ENCODE measurements at regions not wholly inside any gene's neighbourhood (a gene's known extent, or its start where the extent isn't known, plus 50 kb on each side); places are given as distances from the start of the nearest gene placed in this dataset.

DNA sequence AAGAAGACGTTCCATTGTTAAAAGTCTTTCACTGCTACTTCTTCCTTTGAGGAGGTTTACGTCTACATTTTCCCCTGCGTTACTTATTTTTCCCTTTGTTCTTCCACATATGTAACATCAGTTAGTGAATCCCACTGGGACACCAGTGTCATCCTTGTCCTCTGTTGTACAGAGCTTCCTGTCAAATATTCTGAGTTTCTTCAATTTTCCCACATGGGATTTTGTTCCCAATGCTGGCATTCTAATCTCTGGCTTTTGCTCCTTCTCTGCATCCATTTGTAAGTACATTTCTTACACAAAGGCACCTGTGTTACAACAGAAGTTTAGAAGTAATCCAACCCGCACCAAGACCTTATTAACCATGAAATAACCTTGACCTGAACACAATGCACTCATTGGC, 627.4 kb upstream of the PFKP start:
- TF ChIP-seq POLR2A (IDR thresholded peaks at IDR 0.05) = no peak
- TF ChIP-seq, protein P1, sequence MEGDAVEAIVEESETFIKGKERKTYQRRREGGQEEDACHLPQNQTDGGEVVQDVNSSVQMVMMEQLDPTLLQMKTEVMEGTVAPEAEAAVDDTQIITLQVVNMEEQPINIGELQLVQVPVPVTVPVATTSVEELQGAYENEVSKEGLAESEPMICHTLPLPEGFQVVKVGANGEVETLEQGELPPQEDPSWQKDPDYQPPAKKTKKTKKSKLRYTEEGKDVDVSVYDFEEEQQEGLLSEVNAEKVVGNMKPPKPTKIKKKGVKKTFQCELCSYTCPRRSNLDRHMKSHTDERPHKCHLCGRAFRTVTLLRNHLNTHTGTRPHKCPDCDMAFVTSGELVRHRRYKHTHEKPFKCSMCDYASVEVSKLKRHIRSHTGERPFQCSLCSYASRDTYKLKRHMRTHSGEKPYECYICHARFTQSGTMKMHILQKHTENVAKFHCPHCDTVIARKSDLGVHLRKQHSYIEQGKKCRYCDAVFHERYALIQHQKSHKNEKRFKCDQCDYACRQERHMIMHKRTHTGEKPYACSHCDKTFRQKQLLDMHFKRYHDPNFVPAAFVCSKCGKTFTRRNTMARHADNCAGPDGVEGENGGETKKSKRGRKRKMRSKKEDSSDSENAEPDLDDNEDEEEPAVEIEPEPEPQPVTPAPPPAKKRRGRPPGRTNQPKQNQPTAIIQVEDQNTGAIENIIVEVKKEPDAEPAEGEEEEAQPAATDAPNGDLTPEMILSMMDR (IDR thresholded peaks at IDR 0.05) = no peak
- DNase-seq = no peak
- H3K27me3 ChIP-seq = no peaks in the 10 kb centered on the region
- intact Hi-C loops (cut with DNase I) = no loop called here
- H3K9me3 ChIP-seq = peaks cover 0 to 6% (median 0%) of the 10 kb centered on the region in 12 donors
- H3K36me3 ChIP-seq = no peaks in the 10 kb centered on the region
- 47 to 73% (median 57%) methylated on average over 4 of the region's 4 CpGs for WGBS, 4 donors
- ATAC-seq = no peak
- no peak overlapping the region for H3K4me3 ChIP-seq
- no peak overlapping the region for H3K27ac ChIP-seq
- H3K4me1 ChIP-seq = no peaks in the 10 kb centered on the region

DNA sequence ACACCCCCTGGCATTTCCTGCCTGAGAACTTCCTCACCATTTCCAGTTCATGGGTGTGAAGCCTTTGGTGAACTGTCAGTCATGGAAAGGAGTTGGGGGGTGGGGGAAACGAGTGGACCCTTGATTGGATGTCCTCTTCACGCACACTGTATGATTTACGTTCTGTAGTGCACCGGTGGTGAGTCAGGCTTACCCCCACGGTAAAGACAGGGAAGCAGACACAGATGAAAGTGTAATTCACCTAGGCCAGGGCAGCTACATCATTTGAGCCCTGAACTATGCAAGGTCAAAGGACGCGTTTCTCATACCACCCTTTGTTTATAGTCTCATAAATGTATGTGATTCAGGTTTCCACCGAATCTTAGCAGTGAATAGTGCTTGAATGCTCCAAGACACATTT, 628.3 kb upstream of the PFKP start:
- H3K4me3 ChIP-seq = no peak overlapping the region
- no peaks in the 10 kb centered on the region for H3K36me3 ChIP-seq
- TF ChIP-seq POLR2A (IDR thresholded peaks at IDR 0.05) = no peak
- TF ChIP-seq, protein P1 (IDR thresholded peaks at IDR 0.05) = no peak
- no peaks in the 10 kb centered on the region for H3K27me3 ChIP-seq
- no peak for ATAC-seq
- DNase-seq = no peak
- intact Hi-C loops (cut with DNase I) = no loop called here
- no peak overlapping the region for H3K27ac ChIP-seq
- no peaks in the 10 kb centered on the region for H3K4me1 ChIP-seq
- 59 to 71% (median 64%) methylated on average over 7 to 8 of the region's 8 CpGs for WGBS, 4 donors
- peaks cover 0 to 6% (median 0%) of the 10 kb centered on the region in 12 donors for H3K9me3 ChIP-seq

DNA sequence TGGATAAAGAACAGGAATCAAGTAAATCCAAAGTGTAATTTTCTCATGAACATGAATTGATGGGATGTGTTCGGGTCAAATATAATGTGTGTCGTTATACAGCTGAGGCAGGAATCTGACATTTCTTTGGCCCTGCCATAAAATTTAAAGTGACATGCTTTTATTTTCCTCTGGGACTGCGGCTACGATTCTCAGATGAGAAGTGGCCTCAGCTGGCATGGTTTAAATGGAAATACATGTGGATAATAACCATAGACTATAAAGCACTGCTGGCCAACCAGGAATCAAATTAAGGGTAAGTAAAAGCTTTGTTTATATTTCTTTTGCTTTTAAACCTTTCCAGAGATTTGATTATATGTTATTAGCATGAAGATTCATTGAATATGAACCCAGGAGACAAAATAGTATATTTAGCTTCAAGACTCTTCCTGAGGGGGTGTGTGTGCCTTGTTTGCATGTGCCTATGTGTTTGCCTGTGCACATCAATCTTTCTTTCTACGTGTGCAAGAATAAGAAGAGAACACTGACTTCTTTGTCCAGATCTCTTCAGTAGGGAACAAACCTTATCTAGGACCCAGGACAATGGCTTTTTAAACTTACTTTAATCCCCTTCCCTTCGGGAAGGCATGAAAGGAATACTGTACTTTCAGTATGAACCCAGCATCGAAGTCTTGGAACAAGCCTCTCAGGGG, 629.0 kb upstream of the PFKP start:
- WGBS, 4 donors = 69 to 75% (median 70%) methylated on average over 7 of the region's 7 CpGs
- Histone ChIP-seq H3K36me3 (no peaks in the 10 kb centered on the region), H3K9me3 (peaks cover 0 to 6% (median 0%) of the 10 kb centered on the region in 12 donors), H3K4me3 (no peak overlapping the region), H3K27ac (no peak overlapping the region), H3K27me3 (no peaks in the 10 kb centered on the region), H3K4me1 (no peaks in the 10 kb centered on the region)
- DNase-seq (no peak), ATAC-seq (no peak)
- intact Hi-C loops (cut with DNase I) = no loop called here
- TF ChIP-seq, protein P1 (IDR thresholded peaks at IDR 0.05) = no peak
- no peak for TF ChIP-seq POLR2A (IDR thresholded peaks at IDR 0.05)

GRCh38 chr10:2436933-2437332, 630.4 kb upstream of the PFKP start:
- no peaks in the 10 kb centered on the region for H3K36me3 ChIP-seq
- H3K27me3 ChIP-seq = no peaks in the 10 kb centered on the region
- no peak overlapping the region for H3K27ac ChIP-seq
- peaks cover 0 to 6% (median 0%) of the 10 kb centered on the region in 12 donors for H3K9me3 ChIP-seq
- TF ChIP-seq POLR2A (IDR thresholded peaks at IDR 0.05) = no peak
- TF ChIP-seq, protein P1 (IDR thresholded peaks at IDR 0.05) = no peak
- H3K4me3 ChIP-seq = no peak overlapping the region
- no peak for DNase-seq
- no peak for ATAC-seq
- 87 to 91% (median 88%) methylated on average over 11 of the region's 11 CpGs for WGBS, 4 donors
- no peaks in the 10 kb centered on the region for H3K4me1 ChIP-seq
- intact Hi-C loops (cut with DNase I) = no loop called here
